GM19238 (cell line): ENCODE measurements at regions not wholly inside any gene's neighbourhood (a gene's known extent, or its start where the extent isn't known, plus 50 kb on each side); places are given as distances from the start of the nearest gene placed in this dataset.
A peak's percentile ranks its signal among the peaks of the same experiment; 100 is the strongest.

ENCODE experiments used
- DNase-seq: peaks from one replicate; pipeline ENCODE4 v3.0.0; 2011; ENCODE audit warnings: low spot score; ENCODE audit not compliant: insufficient read length

- DNase-seq: no peak
These were observed 110.4 kb upstream of the PHACTR3 start for GRCh38 chr20:59493926-59494325.

GRCh38 chr20:59495166-59495565 is 109.2 kb upstream of the PHACTR3 start:
- DNase-seq: no peak

- DNase-seq: peak; percentile 61
These were observed 108.3 kb upstream of the PHACTR3 start for GRCh38 chr20:59495894-59496510.

GRCh38 chr20:59498291-59498690 is 106.0 kb upstream of the PHACTR3 start:
- no peak for DNase-seq

GRCh38 chr20:59499863-59500262 is 104.5 kb upstream of the PHACTR3 start:
- DNase-seq: no peak

GRCh38 chr20:59508729-59509128 is 95.6 kb upstream of the PHACTR3 start:
- no peak for DNase-seq

GRCh38 chr20:59512651-59513050 is 91.7 kb upstream of the PHACTR3 start:
- DNase-seq: no peak

- DNase-seq: no peak
These were observed 89.8 kb upstream of the PHACTR3 start for GRCh38 chr20:59514554-59514953.

- no peak for DNase-seq
These were observed 89.1 kb upstream of the PHACTR3 start for GRCh38 chr20:59515013-59515905.

- DNase-seq: no peak
These were observed 88.5 kb upstream of the PHACTR3 start for GRCh38 chr20:59515906-59516209.

- DNase-seq: peak; percentile 66
These were observed 85.2 kb upstream of the PHACTR3 start for GRCh38 chr20:59518881-59519706.

GRCh38 chr20:59519707-59520014 is 84.7 kb upstream of the PHACTR3 start:
- DNase-seq: no peak

GRCh38 chr20:59520814-59521213 is 83.5 kb upstream of the PHACTR3 start:
- DNase-seq: no peak

- peak; percentile 28 for DNase-seq
These were observed 78.7 kb upstream of the PHACTR3 start for GRCh38 chr20:59525500-59526241.

- no peak for DNase-seq
These were observed 77.8 kb upstream of the PHACTR3 start for GRCh38 chr20:59526242-59527225.

- DNase-seq: no peak
These were observed 73.6 kb upstream of the PHACTR3 start for GRCh38 chr20:59530782-59531181.

GRCh38 chr20:59537991-59538390 is 66.3 kb upstream of the PHACTR3 start:
- no peak for DNase-seq

GRCh38 chr20:59547596-59547995 is 56.7 kb upstream of the PHACTR3 start:
- no peak for DNase-seq
